HK-2 (cell line): ENCODE measurements at regions not wholly inside any gene's neighbourhood (a gene's known extent, or its start where the extent isn't known, plus 50 kb on each side); places are given as distances from the start of the nearest gene placed in this dataset.

Experiments used
- DNase-seq: peaks from one replicate; pipeline ENCODE4 v3.0.0-alpha.2; 2018; ENCODE audit not compliant: unreplicated experiment

- DNase-seq: no peak
Observed at GRCh38 chr6:104322841-104323240, 536.9 kb downstream of the HACE1 start.

DNA sequence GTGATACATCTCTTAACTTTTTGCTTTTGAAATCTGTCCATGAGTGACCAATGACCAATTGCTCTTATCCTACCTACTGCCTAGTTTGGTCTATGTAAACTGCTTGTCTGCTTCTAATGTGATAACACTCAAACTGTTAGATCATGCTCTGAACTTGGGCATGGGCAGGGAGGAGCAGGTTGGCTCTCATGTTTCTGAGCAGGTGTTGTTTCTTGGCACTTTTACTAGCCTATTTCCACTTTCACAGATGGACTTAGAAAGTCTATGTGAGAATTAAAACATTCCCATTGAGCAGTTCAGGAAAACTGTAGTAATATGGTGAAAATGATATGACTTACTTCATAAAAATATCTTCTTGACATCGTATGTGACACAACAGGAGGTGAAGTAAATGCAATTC is 538.4 kb downstream of the HACE1 start:
- DNase-seq: no peak

DNA sequence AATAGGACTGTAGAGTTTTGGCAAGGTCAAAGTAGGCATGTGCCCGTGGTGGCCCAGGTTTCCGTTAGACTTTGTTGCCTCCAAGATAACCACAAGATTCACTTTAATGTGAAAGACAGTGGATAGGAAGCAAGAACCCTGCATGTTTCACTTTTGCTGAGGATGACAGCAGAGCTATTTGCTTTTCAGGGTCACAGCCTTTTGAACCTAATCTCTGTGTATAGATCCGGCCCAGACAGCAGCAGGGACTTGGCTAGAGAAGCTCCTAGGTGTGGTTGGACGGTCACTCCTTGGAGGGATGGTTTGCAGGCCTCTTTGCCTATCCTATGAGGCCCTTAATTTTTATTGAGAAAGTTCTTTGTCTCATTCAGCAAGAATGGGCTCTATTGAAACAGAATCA is 538.8 kb downstream of the HACE1 start:
- no peak for DNase-seq

- no peak for DNase-seq
Observed at GRCh38 chr6:104312851-104313250, 546.9 kb downstream of the HACE1 start.

DNA sequence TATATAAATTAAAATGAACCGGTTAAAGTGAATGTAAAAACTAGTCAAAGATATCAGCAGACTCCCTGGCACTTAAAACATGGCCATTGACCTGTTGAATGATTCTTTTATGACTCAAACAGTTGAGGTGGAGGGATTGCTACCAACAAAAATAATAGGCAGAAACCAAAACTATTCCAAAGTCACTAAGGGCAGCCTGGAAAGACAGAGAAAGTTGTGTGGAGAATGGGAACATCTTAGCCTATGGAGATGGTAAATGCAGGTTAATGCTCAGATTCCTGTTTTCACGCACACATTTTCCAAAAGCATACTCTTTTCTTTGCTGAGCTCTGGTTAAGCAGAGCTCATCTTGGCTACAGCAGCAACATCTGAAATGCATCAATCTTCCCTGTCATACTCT is 553.5 kb downstream of the HACE1 start:
- DNase-seq: no peak

DNA sequence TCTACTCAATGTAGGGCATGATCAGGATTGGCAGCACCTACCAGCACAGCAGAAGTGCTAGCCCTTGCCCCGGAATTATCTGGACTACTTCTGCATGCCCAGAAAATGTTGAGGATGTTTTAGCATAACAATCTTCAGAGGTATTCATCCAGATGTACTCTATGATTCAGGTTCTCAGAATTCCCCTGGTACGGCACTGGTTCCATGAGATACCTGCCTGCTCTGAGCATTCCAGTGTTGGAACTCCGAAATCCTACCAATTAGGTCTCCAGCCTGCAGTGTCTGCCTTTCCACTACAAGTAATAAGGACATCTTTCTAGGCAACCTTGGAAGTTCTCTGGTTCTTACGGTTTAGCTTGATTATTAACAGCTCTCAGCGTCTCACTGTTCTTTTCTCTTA is 554.5 kb downstream of the HACE1 start:
- DNase-seq: no peak

- no peak for DNase-seq
Observed at GRCh38 chr6:104301951-104302350, 557.8 kb downstream of the HACE1 start.

DNA sequence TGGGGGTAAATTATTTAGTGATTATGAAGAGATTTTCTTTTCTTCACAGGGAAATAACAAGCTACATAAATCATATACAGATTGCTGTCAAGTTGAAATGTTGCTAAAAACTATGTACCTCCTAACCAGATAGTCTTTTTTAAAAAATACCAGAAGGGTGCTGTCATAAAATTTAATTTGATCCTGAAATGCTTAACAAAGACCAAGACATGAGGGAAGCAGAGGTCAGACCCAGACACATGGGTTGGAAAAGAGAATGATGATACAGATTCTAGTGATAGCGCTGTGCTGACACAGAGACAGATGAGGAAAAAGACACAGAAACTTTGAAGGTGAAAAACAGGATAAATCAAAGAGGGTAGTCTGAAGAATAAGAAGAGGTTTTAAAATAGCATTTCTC is 573.1 kb downstream of the HACE1 start:
- DNase-seq: no peak

DNA sequence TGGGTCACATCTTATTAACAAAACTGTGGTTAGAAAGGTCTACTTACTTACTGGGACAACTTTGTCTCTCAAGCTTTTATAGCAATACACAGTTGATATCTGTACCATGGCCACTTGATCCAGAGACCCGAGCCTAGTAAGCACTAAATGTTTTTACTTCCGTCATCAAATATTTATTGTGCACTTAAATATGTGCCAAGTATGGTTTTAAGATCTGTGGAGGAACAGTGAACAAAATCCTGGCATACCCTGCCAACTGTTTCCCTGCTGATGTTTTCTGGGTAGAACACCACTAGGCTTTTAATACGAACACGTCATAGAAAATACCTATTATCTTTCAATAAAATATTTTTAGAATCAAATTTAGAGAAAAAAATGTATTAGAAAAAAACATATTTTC is 574.8 kb downstream of the HACE1 start:
- no peak for DNase-seq

GRCh38 chr6:104282581-104282980 is 577.1 kb downstream of the HACE1 start:
- no peak for DNase-seq

GRCh38 chr6:104281370-104281769 is 578.3 kb downstream of the HACE1 start:
- DNase-seq: no peak

DNA sequence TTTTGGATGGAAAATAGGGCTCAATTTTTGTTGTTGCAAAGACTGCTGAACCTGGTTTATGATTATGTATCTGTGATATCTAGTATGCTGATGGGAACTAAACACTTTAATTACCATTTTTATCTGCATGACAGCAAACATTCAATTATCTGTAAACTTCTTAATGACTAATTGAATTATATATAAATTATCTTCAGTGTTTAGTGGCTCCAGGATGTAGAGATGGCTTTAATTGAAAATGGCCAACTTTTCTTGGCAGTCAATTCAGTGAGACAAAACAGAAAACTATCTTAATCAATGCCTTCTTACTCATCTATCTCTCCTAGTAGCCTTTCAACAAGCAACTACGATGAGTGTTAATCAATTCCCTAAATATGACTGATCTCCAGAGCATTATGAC is 591.3 kb downstream of the HACE1 start:
- no peak for DNase-seq

DNA sequence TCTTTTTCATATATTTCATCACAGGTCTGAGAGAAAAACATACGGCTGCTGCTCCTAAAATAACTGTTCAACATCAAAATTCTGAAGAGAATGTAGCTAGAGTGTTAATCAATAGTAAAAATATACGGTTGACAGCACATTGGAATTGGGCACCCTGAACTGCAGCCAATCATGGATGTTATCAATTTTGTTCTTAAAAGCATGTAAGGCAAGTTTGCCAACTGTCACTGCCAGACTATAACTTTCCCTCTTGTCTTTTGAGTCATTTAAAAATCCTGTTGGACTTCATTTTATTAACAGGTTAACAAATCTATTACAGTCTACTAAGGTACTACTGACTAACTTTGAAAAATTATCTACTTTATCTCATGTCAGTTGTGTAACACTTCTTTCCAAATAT is 592.8 kb downstream of the HACE1 start:
- no peak for DNase-seq

- no peak for DNase-seq
Observed at GRCh38 chr6:104256646-104257045, 603.1 kb downstream of the HACE1 start.

DNA sequence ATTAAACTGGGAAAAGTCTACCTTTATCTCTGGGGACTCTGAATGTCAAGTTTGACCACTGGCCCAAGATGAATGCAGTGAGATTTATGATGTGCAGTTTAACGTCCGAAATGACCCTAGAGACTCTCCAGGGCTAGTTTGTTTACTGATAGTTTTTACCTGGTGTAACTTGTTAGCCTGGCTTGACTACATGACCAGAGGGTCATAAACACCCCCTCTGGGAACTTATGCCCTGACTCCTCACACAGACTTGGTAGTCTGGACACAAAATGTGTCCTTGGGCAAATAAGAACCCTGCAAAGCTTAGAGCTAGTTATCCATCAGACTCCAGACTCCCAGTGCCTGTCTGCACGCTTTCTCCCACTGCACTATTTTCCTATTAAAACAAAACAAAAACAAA is 606.5 kb downstream of the HACE1 start:
- DNase-seq: no peak

- no peak for DNase-seq
Observed at GRCh38 chr6:104252276-104252675, 607.4 kb downstream of the HACE1 start.

DNA sequence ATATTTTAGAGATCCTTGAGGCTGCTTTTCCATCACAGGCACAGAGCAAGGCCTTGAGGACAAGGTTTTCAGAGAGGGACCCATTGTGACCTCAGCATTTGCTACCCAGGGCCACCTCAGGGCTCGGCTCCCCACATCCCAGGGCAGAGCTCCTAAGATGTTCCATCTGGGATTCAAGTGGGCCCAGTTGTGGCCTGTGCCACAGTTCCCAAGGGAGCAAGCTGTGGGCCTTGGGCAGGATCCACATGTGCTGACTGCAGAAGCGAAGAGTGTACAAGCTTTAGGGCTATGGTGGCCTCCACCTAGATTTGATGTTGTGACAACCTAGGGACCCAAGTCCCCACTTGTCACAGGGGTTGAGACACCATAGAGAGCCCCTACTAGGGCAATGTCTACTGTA is 608.1 kb downstream of the HACE1 start:
- DNase-seq: no peak

DNA sequence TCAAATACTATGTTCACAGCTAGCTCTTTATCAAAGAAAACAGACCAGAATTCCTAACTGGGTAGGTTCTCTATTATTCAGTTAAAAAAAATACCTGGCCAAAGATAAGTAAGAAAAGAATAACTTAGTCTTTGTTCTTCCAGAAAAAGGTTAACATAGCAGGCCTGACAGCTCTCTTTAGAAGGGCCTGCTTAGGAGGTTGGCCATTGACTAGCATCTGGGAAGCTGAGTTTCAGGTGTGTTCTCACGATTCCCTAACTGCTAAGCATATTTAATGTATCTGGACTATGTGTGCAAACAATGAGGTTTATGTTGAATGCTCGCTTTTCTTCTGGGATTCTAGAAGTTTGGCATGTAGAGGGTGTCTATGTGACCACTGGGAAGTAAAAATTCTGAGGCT is 618.9 kb downstream of the HACE1 start:
- no peak for DNase-seq

DNA sequence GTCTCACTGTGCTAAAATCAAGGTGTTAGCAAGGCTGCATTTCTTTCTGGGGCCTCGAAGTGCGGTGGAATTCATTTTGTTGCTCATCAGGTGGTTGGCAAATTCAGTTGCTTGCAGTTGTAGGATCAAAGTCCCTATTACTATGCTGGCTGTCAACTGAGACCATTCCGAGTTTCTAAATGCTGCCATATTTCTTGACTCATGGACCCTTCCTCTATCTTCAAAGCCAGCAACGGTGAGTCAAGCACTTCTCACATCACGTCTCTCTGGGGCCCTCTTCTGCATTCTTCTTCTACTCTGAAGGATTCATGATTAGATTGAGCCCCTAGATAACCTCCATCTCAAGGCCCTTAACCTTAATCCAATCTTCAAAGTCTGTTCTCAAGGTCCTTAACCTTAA is 619.7 kb downstream of the HACE1 start:
- no peak for DNase-seq

DNA sequence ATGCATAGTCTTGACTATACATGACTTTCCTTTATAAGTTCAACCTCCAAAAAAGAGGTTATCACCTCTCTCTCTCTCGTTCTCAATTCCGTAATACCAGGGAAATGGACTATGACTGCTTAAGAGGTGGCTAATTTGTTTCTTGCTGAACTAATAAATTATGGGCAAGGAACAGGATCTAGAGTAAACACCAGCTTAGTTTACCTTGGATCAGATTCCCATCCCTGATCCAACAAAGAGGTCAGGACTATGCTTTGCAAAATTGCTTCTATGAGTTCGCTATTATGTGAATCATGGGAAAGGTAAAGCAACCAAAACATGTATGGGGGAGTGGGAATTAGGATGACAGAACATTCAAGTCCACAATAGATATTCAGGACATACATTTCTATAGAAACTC is 630.7 kb downstream of the HACE1 start:
- DNase-seq: no peak

- no peak for DNase-seq
Observed at GRCh38 chr6:104227508-104227907, 632.2 kb downstream of the HACE1 start.

DNA sequence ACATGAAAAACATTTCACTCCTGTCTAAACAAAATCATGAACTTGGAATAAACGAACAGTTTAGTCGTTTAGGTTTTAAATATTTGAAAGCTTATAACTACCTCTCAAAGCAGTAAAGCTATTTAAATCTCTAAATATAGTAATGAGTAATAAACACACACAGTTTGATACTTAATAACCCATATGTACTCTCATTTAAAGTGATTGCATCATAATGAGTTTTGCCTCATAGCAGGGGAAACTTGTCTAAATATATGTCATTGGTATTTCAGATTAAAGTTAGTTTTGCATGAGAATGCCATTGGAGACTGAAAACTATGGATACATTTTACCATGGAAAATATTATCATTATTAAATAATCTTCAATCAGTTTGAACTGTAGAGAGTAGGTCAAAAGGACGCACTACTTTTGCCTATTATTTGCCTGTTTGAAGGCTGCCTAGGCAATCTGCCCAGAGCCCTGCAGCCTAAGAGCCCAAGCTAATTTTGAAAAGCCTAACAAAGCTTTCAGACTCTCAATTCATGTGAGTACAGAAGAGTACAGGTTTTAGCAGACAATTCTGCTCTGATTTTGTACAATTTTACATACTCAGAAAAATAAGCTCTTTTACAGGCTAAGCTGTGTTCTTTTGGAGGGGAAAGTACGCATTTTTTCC is 632.8 kb downstream of the HACE1 start:
- DNase-seq: no peak

GRCh38 chr6:104218116-104218515 is 641.6 kb downstream of the HACE1 start:
- no peak for DNase-seq

DNA sequence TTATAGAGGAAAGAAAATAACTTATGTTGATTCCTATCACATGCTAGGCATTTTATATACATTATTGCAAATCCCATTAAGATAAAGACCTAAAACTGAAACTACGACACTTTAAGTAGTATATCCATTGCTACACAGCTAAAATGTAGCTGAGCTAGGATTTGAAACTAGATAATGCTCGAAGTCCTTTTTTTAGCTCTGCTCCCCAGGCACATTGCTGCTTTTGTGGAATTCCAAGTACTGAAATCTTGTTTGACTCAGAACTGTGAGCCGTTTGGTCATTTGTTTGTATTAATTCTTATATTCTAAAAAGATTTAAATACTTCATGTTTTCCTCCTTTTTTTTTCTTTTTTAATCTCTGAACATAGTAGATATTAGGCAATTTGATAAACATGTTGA is 644.8 kb downstream of the HACE1 start:
- no peak for DNase-seq
